ENCODE measurements at regions not wholly inside any gene's neighbourhood (a gene's known extent, or its start where the extent isn't known, plus 50 kb on each side); places are given as distances from the start of the nearest gene placed in this dataset.

- Histone ChIP-seq H3K4me1 (ENCODE audit: control insufficient read depth in 2 of 2, insufficient read depth in 2 of 2, low read length in 1 of 2) (no peaks in the 10 kb centered on the region), H3K27ac (ENCODE audit: low read depth in 2 of 2, low read length in 1 of 2) (no peak overlapping the region), H3K4me3 (ENCODE audit: low read depth in 1 of 2, low read length in 2 of 2) (no peak overlapping the region), H3K9me3 (ENCODE audit: control insufficient read depth in 2 of 2, insufficient read depth in 1 of 2, low read depth in 1 of 2, low read length in 1 of 2) (no peaks in the 10 kb centered on the region), H3K36me3 (ENCODE audit: control insufficient read depth in 2 of 2, insufficient read depth in 2 of 2, low read length in 1 of 2) (no peaks in the 10 kb centered on the region), H3K27me3 (ENCODE audit: control insufficient read depth in 1 of 2, insufficient read depth in 2 of 2, low read length in 2 of 2) (peaks cover 0 to 2% of the 10 kb centered on the region in 2 donors)
- WGBS, 2 donors: 37 to 48% methylated on average over 1 of the region's 1 CpG
These were observed 419.0 kb upstream of the DAB2 start for GRCh38 chr5:39843767-39844166.

- H3K4me1 ChIP-seq (ENCODE audit: control insufficient read depth in 2 of 2, insufficient read depth in 2 of 2, low read length in 1 of 2): no peaks in the 10 kb centered on the region
- H3K4me3 ChIP-seq (ENCODE audit: low read depth in 1 of 2, low read length in 2 of 2): no peak overlapping the region
- H3K27ac ChIP-seq (ENCODE audit: low read depth in 2 of 2, low read length in 1 of 2): no peak overlapping the region
- WGBS, 2 donors: 85 to 89% methylated on average over 3 of the region's 3 CpGs
- no peaks in the 10 kb centered on the region for H3K27me3 ChIP-seq (ENCODE audit: control insufficient read depth in 1 of 2, insufficient read depth in 2 of 2, low read length in 2 of 2)
- H3K36me3 ChIP-seq (ENCODE audit: control insufficient read depth in 2 of 2, insufficient read depth in 2 of 2, low read length in 1 of 2): no peaks in the 10 kb centered on the region
- H3K9me3 ChIP-seq (ENCODE audit: control insufficient read depth in 2 of 2, insufficient read depth in 1 of 2, low read depth in 1 of 2, low read length in 1 of 2): no peaks in the 10 kb centered on the region
These were observed 410.6 kb upstream of the DAB2 start for GRCh38 chr5:39835371-39835770.

- Histone ChIP-seq H3K9me3 (ENCODE audit: control insufficient read depth in 2 of 2, insufficient read depth in 1 of 2, low read depth in 1 of 2, low read length in 1 of 2) (no peaks in the 10 kb centered on the region), H3K36me3 (ENCODE audit: control insufficient read depth in 2 of 2, insufficient read depth in 2 of 2, low read length in 1 of 2) (no peaks in the 10 kb centered on the region), H3K4me3 (ENCODE audit: low read depth in 1 of 2, low read length in 2 of 2) (no peak overlapping the region), H3K27ac (ENCODE audit: low read depth in 2 of 2, low read length in 1 of 2) (no peak overlapping the region), H3K4me1 (ENCODE audit: control insufficient read depth in 2 of 2, insufficient read depth in 2 of 2, low read length in 1 of 2) (no peaks in the 10 kb centered on the region), H3K27me3 (ENCODE audit: control insufficient read depth in 1 of 2, insufficient read depth in 2 of 2, low read length in 2 of 2) (no peaks in the 10 kb centered on the region)
- 83 to 92% methylated on average over 1 of the region's 1 CpG for WGBS, 2 donors
These were observed 404.7 kb upstream of the DAB2 start for GRCh38 chr5:39829441-39829840.

GRCh38 chr5:39826051-39826450, 401.3 kb upstream of the DAB2 start:
- H3K4me3 ChIP-seq (ENCODE audit: low read depth in 1 of 2, low read length in 2 of 2): no peak overlapping the region
- WGBS, 2 donors: 68 to 76% methylated on average over 4 of the region's 4 CpGs
- H3K27ac ChIP-seq (ENCODE audit: low read depth in 2 of 2, low read length in 1 of 2): no peak overlapping the region
- H3K27me3 ChIP-seq (ENCODE audit: control insufficient read depth in 1 of 2, insufficient read depth in 2 of 2, low read length in 2 of 2): no peaks in the 10 kb centered on the region
- H3K9me3 ChIP-seq (ENCODE audit: control insufficient read depth in 2 of 2, insufficient read depth in 1 of 2, low read depth in 1 of 2, low read length in 1 of 2): no peaks in the 10 kb centered on the region
- H3K4me1 ChIP-seq (ENCODE audit: control insufficient read depth in 2 of 2, insufficient read depth in 2 of 2, low read length in 1 of 2): no peaks in the 10 kb centered on the region
- H3K36me3 ChIP-seq (ENCODE audit: control insufficient read depth in 2 of 2, insufficient read depth in 2 of 2, low read length in 1 of 2): no peaks in the 10 kb centered on the region

- H3K27ac ChIP-seq (ENCODE audit: low read depth in 2 of 2, low read length in 1 of 2): no peak overlapping the region
- no peak overlapping the region for H3K4me3 ChIP-seq (ENCODE audit: low read depth in 1 of 2, low read length in 2 of 2)
- no peaks in the 10 kb centered on the region for H3K36me3 ChIP-seq (ENCODE audit: control insufficient read depth in 2 of 2, insufficient read depth in 2 of 2, low read length in 1 of 2)
- H3K4me1 ChIP-seq (ENCODE audit: control insufficient read depth in 2 of 2, insufficient read depth in 2 of 2, low read length in 1 of 2): no peaks in the 10 kb centered on the region
- H3K27me3 ChIP-seq (ENCODE audit: control insufficient read depth in 1 of 2, insufficient read depth in 2 of 2, low read length in 2 of 2): no peaks in the 10 kb centered on the region
- H3K9me3 ChIP-seq (ENCODE audit: control insufficient read depth in 2 of 2, insufficient read depth in 1 of 2, low read depth in 1 of 2, low read length in 1 of 2): no peaks in the 10 kb centered on the region
- WGBS, 2 donors: 75 to 77% methylated on average over 3 of the region's 3 CpGs
These were observed 400.5 kb upstream of the DAB2 start for GRCh38 chr5:39825301-39825700.

GRCh38 chr5:39822020-39822419, 397.2 kb upstream of the DAB2 start:
- Histone ChIP-seq H3K9me3 (ENCODE audit: control insufficient read depth in 2 of 2, insufficient read depth in 1 of 2, low read depth in 1 of 2, low read length in 1 of 2) (no peaks in the 10 kb centered on the region), H3K27me3 (ENCODE audit: control insufficient read depth in 1 of 2, insufficient read depth in 2 of 2, low read length in 2 of 2) (no peaks in the 10 kb centered on the region), H3K27ac (ENCODE audit: low read depth in 2 of 2, low read length in 1 of 2) (no peak overlapping the region), H3K36me3 (ENCODE audit: control insufficient read depth in 2 of 2, insufficient read depth in 2 of 2, low read length in 1 of 2) (no peaks in the 10 kb centered on the region), H3K4me3 (ENCODE audit: low read depth in 1 of 2, low read length in 2 of 2) (no peak overlapping the region), H3K4me1 (ENCODE audit: control insufficient read depth in 2 of 2, insufficient read depth in 2 of 2, low read length in 1 of 2) (no peaks in the 10 kb centered on the region)
- WGBS, 2 donors: 90 to 93% methylated on average over 1 of the region's 1 CpG

GRCh38 chr5:39816866-39817265, 392.1 kb upstream of the DAB2 start:
- Histone ChIP-seq H3K27me3 (ENCODE audit: control insufficient read depth in 1 of 2, insufficient read depth in 2 of 2, low read length in 2 of 2) (no peaks in the 10 kb centered on the region), H3K4me1 (ENCODE audit: control insufficient read depth in 2 of 2, insufficient read depth in 2 of 2, low read length in 1 of 2) (no peaks in the 10 kb centered on the region), H3K4me3 (ENCODE audit: low read depth in 1 of 2, low read length in 2 of 2) (no peak overlapping the region), H3K27ac (ENCODE audit: low read depth in 2 of 2, low read length in 1 of 2) (no peak overlapping the region), H3K36me3 (ENCODE audit: control insufficient read depth in 2 of 2, insufficient read depth in 2 of 2, low read length in 1 of 2) (no peaks in the 10 kb centered on the region), H3K9me3 (ENCODE audit: control insufficient read depth in 2 of 2, insufficient read depth in 1 of 2, low read depth in 1 of 2, low read length in 1 of 2) (no peaks in the 10 kb centered on the region)
- WGBS, 2 donors: 74 to 83% methylated on average over 3 of the region's 3 CpGs

GRCh38 chr5:39816156-39816845, 391.5 kb upstream of the DAB2 start:
- Histone ChIP-seq H3K4me1 (ENCODE audit: control insufficient read depth in 2 of 2, insufficient read depth in 2 of 2, low read length in 1 of 2) (no peaks in the 10 kb centered on the region), H3K4me3 (ENCODE audit: low read depth in 1 of 2, low read length in 2 of 2) (no peak overlapping the region), H3K36me3 (ENCODE audit: control insufficient read depth in 2 of 2, insufficient read depth in 2 of 2, low read length in 1 of 2) (no peaks in the 10 kb centered on the region), H3K9me3 (ENCODE audit: control insufficient read depth in 2 of 2, insufficient read depth in 1 of 2, low read depth in 1 of 2, low read length in 1 of 2) (no peaks in the 10 kb centered on the region), H3K27me3 (ENCODE audit: control insufficient read depth in 1 of 2, insufficient read depth in 2 of 2, low read length in 2 of 2) (no peaks in the 10 kb centered on the region), H3K27ac (ENCODE audit: low read depth in 2 of 2, low read length in 1 of 2) (no peak overlapping the region)
- WGBS, 2 donors: 56 to 57% methylated on average over 5 of the region's 5 CpGs

- H3K27ac ChIP-seq (ENCODE audit: low read depth in 2 of 2, low read length in 1 of 2): no peak overlapping the region
- 49 to 50% methylated on average over 2 of the region's 2 CpGs for WGBS, 2 donors
- H3K36me3 ChIP-seq (ENCODE audit: control insufficient read depth in 2 of 2, insufficient read depth in 2 of 2, low read length in 1 of 2): no peaks in the 10 kb centered on the region
- H3K27me3 ChIP-seq (ENCODE audit: control insufficient read depth in 1 of 2, insufficient read depth in 2 of 2, low read length in 2 of 2): no peaks in the 10 kb centered on the region
- H3K4me1 ChIP-seq (ENCODE audit: control insufficient read depth in 2 of 2, insufficient read depth in 2 of 2, low read length in 1 of 2): no peaks in the 10 kb centered on the region
- H3K4me3 ChIP-seq (ENCODE audit: low read depth in 1 of 2, low read length in 2 of 2): no peak overlapping the region
- no peaks in the 10 kb centered on the region for H3K9me3 ChIP-seq (ENCODE audit: control insufficient read depth in 2 of 2, insufficient read depth in 1 of 2, low read depth in 1 of 2, low read length in 1 of 2)
These were observed 390.9 kb upstream of the DAB2 start for GRCh38 chr5:39815711-39816110.

GRCh38 chr5:39811381-39811780, 386.6 kb upstream of the DAB2 start:
- Histone ChIP-seq H3K9me3 (ENCODE audit: control insufficient read depth in 2 of 2, insufficient read depth in 1 of 2, low read depth in 1 of 2, low read length in 1 of 2) (no peaks in the 10 kb centered on the region), H3K36me3 (ENCODE audit: control insufficient read depth in 2 of 2, insufficient read depth in 2 of 2, low read length in 1 of 2) (no peaks in the 10 kb centered on the region), H3K27me3 (ENCODE audit: control insufficient read depth in 1 of 2, insufficient read depth in 2 of 2, low read length in 2 of 2) (no peaks in the 10 kb centered on the region), H3K4me3 (ENCODE audit: low read depth in 1 of 2, low read length in 2 of 2) (no peak overlapping the region), H3K4me1 (ENCODE audit: control insufficient read depth in 2 of 2, insufficient read depth in 2 of 2, low read length in 1 of 2) (no peaks in the 10 kb centered on the region), H3K27ac (ENCODE audit: low read depth in 2 of 2, low read length in 1 of 2) (no peak overlapping the region)

Data from esophagus (tissue), 2 donors.